MCF 10A (cell line): ENCODE measurements at regions not wholly inside any gene's neighbourhood (a gene's known extent, or its start where the extent isn't known, plus 50 kb on each side); places are given as distances from the start of the nearest gene placed in this dataset.

Source experiments
- BruUV-seq: library from RNA; stranded (reverse); fragments of 400-500 nt; replicated peaks from 2 replicates; lab custom pipeline; 2021; lab: Mats Ljungman, UMichigan
- CTCF ChIA-PET: fragments of 300-600 bp; sonication (Branson Sonifier 250); formaldehyde crosslinking; extraction: SDS; loops from one replicate; lab custom pipeline; 2021; ENCODE audit warnings: antibody characterized with exemption, inconsistent platforms; lab: Yijun Ruan, JAX
- POLR2A ChIA-PET: fragments of 300-600, 350-650 bp; sonication (Branson Sonifier 250); formaldehyde crosslinking; extraction: SDS; loops from one replicate; lab custom pipeline; 2020; ENCODE audit warnings: antibody characterized with exemption, inconsistent platforms; lab: Yijun Ruan, JAX
- DNase-seq: peaks from one replicate; pipeline ENCODE4 v3.0.0-alpha.2; 2018; ENCODE audit not compliant: unreplicated experiment
- H3K27ac Mint-ChIP-seq: one replicate; pipeline ENCODE4 v1.8.0; 2022; ENCODE audit warnings: mild to moderate bottlenecking, low read depth, mixed read lengths; ENCODE audit not compliant: unreplicated experiment
- H3K27me3 Mint-ChIP-seq: one replicate; pipeline ENCODE4 v1.8.0; 2022; ENCODE audit warnings: mixed read lengths; ENCODE audit not compliant: insufficient read depth, unreplicated experiment
- H3K36me3 Mint-ChIP-seq: one replicate; pipeline ENCODE4 v1.8.0; 2022; ENCODE audit warnings: mild to moderate bottlenecking, moderate library complexity, mixed read lengths; ENCODE audit not compliant: insufficient read depth, unreplicated experiment
- H3K4me1 Mint-ChIP-seq: one replicate; pipeline ENCODE4 v1.8.0; 2022; ENCODE audit warnings: mixed read lengths; ENCODE audit not compliant: insufficient read depth, unreplicated experiment
- H3K4me3 Mint-ChIP-seq: one replicate; pipeline ENCODE4 v1.8.0; 2022; ENCODE audit warnings: mild to moderate bottlenecking, moderate library complexity, mixed read lengths; ENCODE audit not compliant: unreplicated experiment
- H3K9me3 Mint-ChIP-seq: one replicate; pipeline ENCODE4 v1.8.0; 2022; ENCODE audit warnings: mixed read lengths; ENCODE audit not compliant: unreplicated experiment
- CTCF ChIP-seq: fragments of 200-600 bp; IDR thresholded peaks from one replicate; pipeline ENCODE4 v1.8.0; 2022; ENCODE audit warnings: antibody characterized with exemption, mild to moderate bottlenecking; ENCODE audit not compliant: unreplicated experiment
- intact Hi-C: fragments of 100-400 bp; cut with micrococcal nuclease; formaldehyde crosslinking; loops from 2 replicates; pipeline ENCODE4 v1.14.1; 2022

- intact Hi-C loops: no loop called here
- Mint-ChIP-seq H3K9me3 (peaks cover 12% of the 10 kb centered on the region), H3K27me3 (no peaks in the 10 kb centered on the region), H3K27ac (no peak overlapping the region), H3K36me3 (no peaks in the 10 kb centered on the region), H3K4me3 (no peak overlapping the region), H3K4me1 (peaks cover 15% of the 10 kb centered on the region)
- BruUV-seq: no TSS peak
- DNase-seq: no peak
- no peak for TF ChIP-seq CTCF
- POLR2A ChIA-PET: no interaction called here
- CTCF ChIA-PET: interaction anchor here (2.6 kb wide), 1 partner anchor 18 kb away, joined by 5 read pairs; no protein-coding TSS in a partner anchor
Measured at GRCh38 chr4:156557920-156558319, 413.7 kb downstream of the PDGFC start.

- no peaks in the 10 kb centered on the region for H3K27me3 Mint-ChIP-seq
- TF ChIP-seq CTCF: no peak
- H3K9me3 Mint-ChIP-seq: peaks cover 12% of the 10 kb centered on the region
- BruUV-seq: no TSS peak
- no peak overlapping the region for H3K27ac Mint-ChIP-seq
- no peak overlapping the region for H3K4me3 Mint-ChIP-seq
- peaks cover 15% of the 10 kb centered on the region for H3K4me1 Mint-ChIP-seq
- DNase-seq: no peak
- H3K36me3 Mint-ChIP-seq: no peaks in the 10 kb centered on the region
- ChIA-PET CTCF (interaction anchor here (2.6 kb wide), 1 partner anchor 19 kb away, joined by 5 read pairs; no protein-coding TSS in a partner anchor), POLR2A (no interaction called here)
- intact Hi-C loops: no loop called here
Measured at GRCh38 chr4:156556336-156556735, 415.3 kb downstream of the PDGFC start.

- no peaks in the 10 kb centered on the region for H3K27me3 Mint-ChIP-seq
- ChIA-PET CTCF (interaction anchor here (1.1 kb wide), 1 partner anchor 245 kb away, joined by 3 read pairs; no protein-coding TSS in a partner anchor), POLR2A (interaction anchor here (0.7 kb wide), 1 partner anchor 416 kb away, joined by 3 read pairs; no protein-coding TSS in a partner anchor)
- DNase-seq: no peak
- BruUV-seq: no TSS peak
- TF ChIP-seq CTCF: no peak
- no peak overlapping the region for H3K4me3 Mint-ChIP-seq
- no peaks in the 10 kb centered on the region for H3K4me1 Mint-ChIP-seq
- no peaks in the 10 kb centered on the region for H3K36me3 Mint-ChIP-seq
- intact Hi-C loops: no loop called here
- no peaks in the 10 kb centered on the region for H3K9me3 Mint-ChIP-seq
- H3K27ac Mint-ChIP-seq: no peak overlapping the region
Measured at GRCh38 chr4:156553659-156554058, 417.9 kb downstream of the PDGFC start.

GRCh38 chr4:156547891-156548290 lies 423.7 kb downstream of the PDGFC start:
- no peak for TF ChIP-seq CTCF
- no peak for DNase-seq
- intact Hi-C loops: no loop called here
- Mint-ChIP-seq H3K4me1 (peaks cover 20% of the 10 kb centered on the region), H3K4me3 (no peak overlapping the region), H3K36me3 (no peaks in the 10 kb centered on the region), H3K27ac (no peak overlapping the region), H3K9me3 (no peaks in the 10 kb centered on the region), H3K27me3 (no peaks in the 10 kb centered on the region)
- BruUV-seq: no TSS peak
- POLR2A ChIA-PET: interaction anchor here (0.5 to 1.7 kb wide), 4 partner anchors 14 to 399 kb away, joined by 3 to 5 read pairs (median 4); no protein-coding TSS in a partner anchor
- CTCF ChIA-PET: interaction anchor here (0.7 to 1.1 kb wide), 2 partner anchors 11 to 555 kb away, joined by 3 read pairs; no protein-coding TSS in a partner anchor
